GM21737 (cell line): ENCODE measurements at regions not wholly inside any gene's neighbourhood (a gene's known extent, or its start where the extent isn't known, plus 50 kb on each side); places are given as distances from the start of the nearest gene placed in this dataset.
"Not testable (repeated sequence)": the region's sequence is repeated elsewhere in the genome, so short reads cannot be mapped to it uniquely, and the experiment has no call there.

Source experiments
- ATAC-seq: cut with Tn5 transposase; IDR thresholded peaks from one replicate; pipeline ENCODE4 v1.9.1; 2021; ENCODE audit warnings: mild to moderate bottlenecking, moderate library complexity; ENCODE audit not compliant: unreplicated experiment

GRCh38 chr6:160804639-160805038 lies 102.6 kb downstream of the PLG start:
- no peak for ATAC-seq

DNA sequence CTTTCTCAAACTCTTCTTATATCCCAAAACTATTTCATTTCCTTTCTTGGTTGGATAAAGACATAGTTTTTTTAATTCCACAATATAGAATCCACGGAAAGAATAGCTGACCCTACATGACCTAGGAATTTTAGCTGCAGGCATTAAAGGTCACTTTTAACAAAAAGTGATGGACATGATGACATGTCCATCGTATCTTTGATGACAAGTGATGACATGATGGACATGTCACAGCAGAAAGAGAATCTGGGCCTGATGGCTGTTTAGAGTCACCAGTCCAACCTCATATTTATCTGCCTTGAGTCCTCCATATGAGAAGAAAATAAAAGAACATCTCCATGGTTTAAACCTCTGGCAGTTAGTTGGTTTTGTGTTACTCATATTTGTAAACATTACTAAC lies 106.2 kb downstream of the PLG start:
- no peak for ATAC-seq

GRCh38 chr6:160810238-160810637 lies 108.2 kb downstream of the PLG start:
- ATAC-seq = no peak

DNA sequence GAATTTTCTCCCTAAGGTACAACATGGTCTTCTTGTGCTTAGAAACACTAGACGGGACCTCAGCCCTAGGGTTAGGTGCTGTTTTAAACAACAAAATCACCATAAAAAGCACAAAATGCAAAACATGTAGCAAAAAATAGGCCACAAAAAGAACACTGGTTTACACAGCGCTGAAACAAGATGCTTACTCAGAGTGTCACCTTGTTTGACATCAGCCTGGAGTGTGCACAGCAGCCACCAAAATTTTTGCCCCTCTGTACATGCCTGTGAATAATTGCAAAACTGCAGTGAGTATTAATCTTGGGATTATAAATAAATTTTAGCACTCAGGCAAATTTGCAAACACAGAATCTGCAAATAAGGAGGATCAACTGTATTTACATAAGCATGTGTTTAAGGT lies 110.1 kb downstream of the PLG start:
- no peak for ATAC-seq

GRCh38 chr6:160818934-160819333 lies 116.9 kb downstream of the PLG start:
- no peak for ATAC-seq

DNA sequence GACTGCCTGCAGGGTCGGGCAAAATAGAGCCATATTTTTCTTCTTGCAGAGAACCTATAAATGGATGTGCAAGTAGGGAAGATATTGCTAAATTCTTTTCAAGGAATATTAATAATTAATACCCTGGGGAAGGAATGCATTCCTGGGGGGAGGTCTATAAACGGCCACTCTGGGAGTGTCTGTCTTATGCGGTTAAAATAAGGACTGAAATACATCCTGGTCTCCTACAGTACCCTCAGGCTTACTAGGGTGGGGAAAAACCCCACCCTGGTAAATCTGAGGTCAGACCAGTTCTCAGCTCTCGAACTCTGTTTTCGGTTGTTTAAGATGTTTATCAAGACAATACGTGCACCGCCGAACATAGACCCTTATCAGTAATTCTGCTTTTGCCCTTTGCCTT lies 118.6 kb downstream of the PLG start:
- not testable (repeated sequence) for ATAC-seq

DNA sequence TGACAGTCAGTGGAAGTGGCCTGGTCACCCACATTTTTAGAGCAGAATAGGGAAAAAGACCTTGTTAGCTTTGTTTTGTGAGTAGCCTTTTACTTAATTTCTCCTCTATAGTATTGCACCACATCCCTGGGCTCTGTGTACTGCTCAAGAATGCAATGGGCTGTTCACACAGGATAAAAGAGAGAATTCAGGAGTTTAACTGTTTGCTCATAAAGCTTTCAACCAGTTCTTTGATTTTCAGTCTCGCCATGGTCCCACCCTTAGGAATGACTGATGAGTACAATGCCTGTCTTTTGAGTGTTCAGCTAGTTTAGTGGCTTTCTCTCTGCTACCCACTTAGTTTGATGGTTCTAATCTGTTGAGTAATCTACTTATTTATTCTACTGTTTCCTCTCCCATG lies 129.7 kb downstream of the PLG start:
- no peak for ATAC-seq

DNA sequence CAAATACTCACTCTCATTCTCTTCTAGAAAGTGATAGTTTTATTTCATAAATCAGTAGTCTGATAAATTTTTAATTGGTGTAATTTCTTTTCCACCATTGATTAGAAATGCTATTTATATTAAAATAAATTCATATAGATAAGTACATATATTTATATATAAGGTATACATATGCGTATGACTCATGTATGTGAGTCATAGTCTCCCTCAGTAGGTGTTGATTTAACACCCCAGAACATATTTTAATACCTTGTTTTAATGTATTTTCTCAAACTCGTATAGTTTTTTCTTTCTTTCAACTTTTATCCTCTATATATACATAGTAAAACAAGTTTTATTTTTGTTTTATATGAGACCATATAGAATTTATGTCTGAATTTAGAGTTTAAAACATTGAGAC lies 130.4 kb downstream of the PLG start:
- ATAC-seq = no peak

DNA sequence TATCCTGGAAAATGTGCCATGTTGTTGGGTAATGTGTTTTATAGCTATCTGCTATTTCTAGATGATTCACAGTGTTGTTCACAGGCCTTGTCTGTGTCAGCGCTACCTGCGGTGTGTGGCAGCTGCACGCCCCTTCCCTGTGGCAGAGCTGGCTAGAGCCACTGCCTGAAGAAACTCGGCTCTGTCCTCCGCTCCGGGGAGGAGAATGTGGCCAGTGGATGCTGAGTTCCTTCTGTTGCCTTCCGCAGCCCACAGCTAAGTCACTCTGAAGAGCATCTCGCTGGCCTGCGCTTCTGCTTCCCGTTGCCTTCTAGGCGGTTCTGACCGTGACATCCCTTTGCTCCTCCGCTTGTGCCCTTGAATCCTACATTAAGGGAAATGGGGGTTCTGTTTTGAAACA lies 135.1 kb downstream of the PLG start:
- no peak for ATAC-seq

- no peak for ATAC-seq
Measured at GRCh38 chr6:160851031-160851430, 140.5 kb upstream of the MAP3K4 start.

DNA sequence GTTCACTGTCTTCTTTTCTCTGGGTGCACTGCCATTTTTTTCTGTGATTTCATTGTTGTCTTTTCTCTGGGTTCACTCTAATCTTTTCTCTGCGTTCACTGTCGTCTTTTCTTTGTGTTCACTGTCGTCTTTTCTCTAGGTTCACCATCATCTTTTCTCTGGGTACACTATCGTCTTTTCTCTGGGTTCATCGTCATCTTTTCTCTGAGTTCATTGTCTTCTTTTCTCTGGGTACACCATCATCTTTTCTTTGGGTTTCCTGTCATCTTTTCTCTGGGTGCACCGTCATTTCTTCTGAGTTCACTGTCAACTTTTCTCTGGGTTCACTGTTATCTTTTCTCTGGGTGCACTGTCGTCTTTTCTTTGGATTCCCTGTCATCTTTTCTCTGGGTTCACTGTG lies 137.6 kb upstream of the MAP3K4 start:
- ATAC-seq = no peak

GRCh38 chr6:160858886-160859285 lies 132.7 kb upstream of the MAP3K4 start:
- ATAC-seq = no peak

- ATAC-seq = no peak
Measured at GRCh38 chr6:160859822-160860221, 131.7 kb upstream of the MAP3K4 start.

GRCh38 chr6:160861824-160862223 lies 129.7 kb upstream of the MAP3K4 start:
- ATAC-seq = no peak

GRCh38 chr6:160863782-160864181 lies 127.8 kb upstream of the MAP3K4 start:
- ATAC-seq = no peak

DNA sequence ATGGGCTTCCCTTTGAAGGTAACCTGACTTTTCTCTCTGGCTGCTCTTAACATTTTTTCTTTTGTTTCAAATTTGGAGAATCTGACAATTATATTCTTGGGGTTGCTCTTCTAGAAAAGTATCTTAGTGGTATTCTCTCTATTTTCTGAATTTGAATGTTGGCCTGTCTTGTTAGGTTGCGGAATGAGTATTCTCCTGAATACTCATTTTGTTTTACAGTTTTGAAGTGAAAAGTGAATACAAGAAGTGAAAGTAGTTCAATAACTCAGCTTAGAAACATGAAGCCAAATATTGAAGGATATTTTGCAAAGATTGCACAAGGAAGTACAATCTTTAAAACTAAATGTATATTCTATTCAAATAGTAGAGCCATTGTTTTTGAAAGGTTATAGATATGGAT lies 120.2 kb upstream of the MAP3K4 start:
- no peak for ATAC-seq

DNA sequence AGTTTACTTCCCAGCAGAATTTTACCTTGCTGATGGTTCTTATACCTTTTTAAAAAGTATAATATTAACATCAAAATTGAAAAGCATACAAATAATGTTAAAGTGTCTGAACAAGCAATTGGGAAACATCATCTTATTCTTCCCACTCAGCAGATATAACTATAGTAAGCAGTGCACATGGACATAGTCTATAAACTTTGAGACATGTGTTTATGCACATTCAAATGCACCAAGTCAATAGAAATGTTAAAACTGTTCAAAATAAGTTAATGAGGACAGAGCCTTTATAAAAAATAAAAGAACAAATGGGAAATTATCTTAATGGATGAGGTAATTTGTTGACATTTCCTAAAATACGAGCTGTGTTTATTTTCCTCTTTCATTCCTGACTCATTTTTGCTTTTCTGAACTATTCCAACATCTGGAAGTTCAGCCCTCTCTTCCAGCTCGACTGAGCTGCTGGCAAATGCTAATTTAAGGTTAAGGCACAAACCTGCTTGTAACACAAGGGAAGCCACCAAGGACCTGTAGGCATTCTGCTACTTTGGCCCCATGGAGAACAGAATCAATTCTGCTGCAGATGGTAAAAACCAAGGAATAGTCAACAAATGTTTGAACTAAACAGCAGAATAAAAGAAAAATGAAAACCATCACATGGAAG lies 110.3 kb upstream of the MAP3K4 start:
- no peak for ATAC-seq

DNA sequence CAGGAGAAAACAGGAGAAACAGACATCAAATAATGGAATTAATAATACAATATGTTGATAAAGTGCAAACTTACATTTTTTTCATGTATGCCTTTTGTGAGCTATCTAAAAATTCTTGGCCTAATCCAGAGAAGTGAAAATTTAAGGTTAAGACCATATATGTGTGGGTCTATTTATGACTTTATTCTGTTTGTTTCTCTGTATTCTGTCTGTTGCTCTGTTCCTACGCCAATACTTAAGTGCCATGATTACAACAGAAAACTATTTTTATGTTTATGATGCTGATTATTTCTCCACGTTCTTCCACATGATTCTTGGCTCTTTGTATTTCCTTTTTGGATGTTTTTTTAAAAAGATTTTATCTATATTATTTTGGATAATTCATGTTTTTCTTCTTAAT lies 109.6 kb upstream of the MAP3K4 start:
- ATAC-seq = no peak

GRCh38 chr6:160882791-160883279 lies 108.7 kb upstream of the MAP3K4 start:
- no peak for ATAC-seq

DNA sequence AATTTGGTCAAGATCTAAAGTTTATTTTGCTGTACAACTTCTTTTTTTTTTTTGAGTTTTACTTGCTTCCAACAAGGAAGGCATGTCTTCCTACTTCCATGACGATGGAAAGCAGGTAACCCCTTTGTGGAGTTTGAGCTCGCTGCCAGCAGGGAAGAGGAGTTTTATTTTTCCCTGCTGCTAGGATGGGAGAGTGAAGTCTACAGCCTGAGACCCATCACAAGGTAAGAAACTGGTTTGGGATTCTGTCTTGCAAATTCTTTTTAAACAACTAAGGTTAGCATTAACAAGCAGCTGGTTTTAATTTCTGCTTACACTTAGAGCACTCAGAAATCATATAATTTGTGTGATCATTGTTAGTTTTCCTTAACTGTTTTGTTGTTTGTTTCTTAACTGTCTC lies 108.0 kb upstream of the MAP3K4 start:
- no peak for ATAC-seq

GRCh38 chr6:160883999-160884398 lies 107.6 kb upstream of the MAP3K4 start:
- ATAC-seq = no peak

DNA sequence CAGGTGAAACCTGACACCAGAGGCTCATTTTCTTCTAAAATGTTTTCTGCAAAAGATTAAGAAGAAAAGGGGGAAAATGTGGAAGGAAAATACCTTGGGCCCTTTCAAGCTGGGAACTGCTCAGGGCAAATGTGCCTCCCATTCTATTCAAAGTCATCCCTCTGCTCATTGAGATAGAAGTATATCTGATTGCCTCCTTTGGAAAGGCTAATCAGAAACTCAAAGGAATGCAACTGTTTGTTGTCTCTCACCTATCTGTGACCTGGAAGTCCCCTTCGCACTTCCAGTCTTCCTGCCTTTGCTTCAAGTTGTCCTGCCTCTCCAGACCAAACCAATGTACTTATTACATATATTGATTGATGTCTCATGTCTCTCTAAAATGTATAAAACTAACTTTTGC lies 102.4 kb upstream of the MAP3K4 start:
- ATAC-seq = not testable (repeated sequence)

- no peak for ATAC-seq
Measured at GRCh38 chr6:160891690-160892089, 99.9 kb upstream of the MAP3K4 start.
